ENCODE measurements at regions not wholly inside any gene's neighbourhood (a gene's known extent, or its start where the extent isn't known, plus 50 kb on each side); places are given as distances from the start of the nearest gene placed in this dataset.

- in situ Hi-C loops (cut with HindIII; ENCODE audit: low pct_unique_long_range_greater_than_20kb, low sequenced_read_pairs): no loop called here
- no peak for DNase-seq (ENCODE audit: low read depth, low spot score)
These were observed 235.8 kb downstream of the B3GLCT start for GRCh38 chr13:31435536-31435935.

DNA sequence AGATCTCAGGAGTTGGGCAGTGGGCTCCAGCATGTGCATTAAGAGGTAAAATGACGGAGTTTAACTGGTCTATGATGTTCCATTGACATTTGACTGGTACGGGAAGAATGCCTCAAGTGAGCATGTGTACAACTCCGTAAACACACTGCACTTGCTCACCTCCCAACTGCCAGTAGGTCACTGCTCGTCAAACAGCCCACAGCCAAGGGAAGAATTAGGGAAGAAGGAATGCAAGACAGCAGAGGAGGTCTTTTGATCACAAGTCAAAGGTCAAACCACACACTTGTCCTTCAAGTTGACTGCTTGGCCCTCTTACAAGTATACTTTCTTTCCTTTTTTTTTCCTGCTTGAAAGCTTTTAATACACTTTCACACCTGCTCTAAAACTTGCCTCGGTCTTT is 236.7 kb downstream of the B3GLCT start:
- in situ Hi-C loops (cut with HindIII; ENCODE audit: low pct_unique_long_range_greater_than_20kb, low sequenced_read_pairs): no loop called here
- no peak for DNase-seq (ENCODE audit: low read depth, low spot score)

DNA sequence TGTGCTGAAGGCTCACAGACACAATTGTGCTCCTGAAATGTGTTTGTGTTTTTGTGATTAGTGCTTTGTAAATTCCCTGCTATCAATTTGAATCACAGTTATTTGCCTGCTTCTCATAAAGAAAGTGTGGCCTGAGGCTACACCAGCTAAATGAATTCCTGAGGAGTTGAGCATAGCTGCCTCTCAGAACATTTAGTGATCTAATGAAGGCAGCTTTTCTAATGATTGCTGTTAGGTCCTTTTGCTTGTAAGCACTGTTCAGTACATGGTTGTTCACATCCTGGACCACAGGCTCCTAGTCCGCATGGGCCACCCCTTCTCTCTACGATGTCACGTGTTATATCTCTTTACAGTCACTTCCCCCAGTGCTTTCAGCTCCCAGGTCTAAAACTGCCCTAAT is 238.2 kb downstream of the B3GLCT start:
- no peak for DNase-seq (ENCODE audit: low read depth, low spot score)
- in situ Hi-C loops (cut with HindIII; ENCODE audit: low pct_unique_long_range_greater_than_20kb, low sequenced_read_pairs): no loop called here

DNA sequence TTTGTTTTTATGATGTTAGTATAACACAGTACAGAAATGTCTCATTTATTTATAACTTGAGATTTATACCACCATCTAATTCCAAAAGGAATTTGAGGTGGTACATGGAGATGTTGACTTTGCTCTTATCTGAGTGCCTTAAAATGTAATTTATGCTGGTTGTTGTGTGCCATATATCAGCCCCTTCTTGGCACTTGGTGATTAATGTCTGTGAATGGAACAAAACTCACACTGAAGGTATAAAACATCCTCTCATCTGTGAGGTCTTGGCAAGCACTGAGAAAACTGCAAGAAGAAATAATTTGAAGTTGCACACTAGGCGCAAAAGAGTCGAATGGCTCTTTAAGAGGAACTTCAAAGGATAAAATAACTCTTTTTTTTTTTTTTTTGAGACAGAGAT is 240.4 kb downstream of the B3GLCT start:
- in situ Hi-C loops (cut with HindIII; ENCODE audit: low pct_unique_long_range_greater_than_20kb, low sequenced_read_pairs): no loop called here

DNA sequence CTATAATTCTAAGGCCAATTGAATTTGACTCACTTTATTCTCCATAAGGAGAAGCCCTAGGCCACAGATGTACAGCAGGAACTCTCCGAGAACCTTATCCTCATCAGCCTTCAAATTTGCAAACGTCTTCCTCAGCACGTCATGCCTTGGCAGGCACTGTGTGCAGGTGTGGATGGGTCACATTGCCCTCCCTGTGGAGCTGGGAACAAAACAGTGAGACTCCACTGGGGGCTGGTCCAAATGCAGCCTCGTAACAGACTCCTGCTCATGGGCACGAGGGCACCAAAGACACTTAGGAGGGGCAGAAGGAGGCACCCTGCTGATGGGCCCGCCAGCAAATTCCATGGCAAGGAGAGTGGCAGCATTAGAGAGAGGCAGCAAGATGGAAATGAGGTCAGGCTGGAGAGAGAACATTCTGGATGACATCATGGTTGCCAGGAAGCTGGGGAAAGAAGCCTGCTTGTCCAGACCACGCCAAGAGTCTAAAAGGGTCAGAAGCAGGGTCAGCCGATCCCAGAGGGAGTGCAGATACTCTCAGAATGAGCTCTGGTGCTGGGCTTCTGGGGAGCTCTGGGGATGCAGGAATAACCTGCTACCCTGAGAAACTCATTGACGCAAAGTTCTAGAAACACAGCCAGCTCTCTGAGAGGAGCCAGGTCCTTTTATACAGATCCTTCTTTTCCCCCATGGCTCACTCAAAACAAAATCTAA is 242.2 kb downstream of the B3GLCT start:
- DNase-seq (ENCODE audit: low read depth, low spot score): no peak
- in situ Hi-C loops (cut with HindIII; ENCODE audit: low pct_unique_long_range_greater_than_20kb, low sequenced_read_pairs): no loop called here

More for the DNA sequence above, 240.4 kb downstream of the B3GLCT start:
- DNase-seq (ENCODE audit: low read depth, low spot score): no peak

GRCh38 chr13:31442571-31442970 is 242.8 kb downstream of the B3GLCT start:
- in situ Hi-C loops (cut with HindIII; ENCODE audit: low pct_unique_long_range_greater_than_20kb, low sequenced_read_pairs): no loop called here
- no peak for DNase-seq (ENCODE audit: low read depth, low spot score)

DNA sequence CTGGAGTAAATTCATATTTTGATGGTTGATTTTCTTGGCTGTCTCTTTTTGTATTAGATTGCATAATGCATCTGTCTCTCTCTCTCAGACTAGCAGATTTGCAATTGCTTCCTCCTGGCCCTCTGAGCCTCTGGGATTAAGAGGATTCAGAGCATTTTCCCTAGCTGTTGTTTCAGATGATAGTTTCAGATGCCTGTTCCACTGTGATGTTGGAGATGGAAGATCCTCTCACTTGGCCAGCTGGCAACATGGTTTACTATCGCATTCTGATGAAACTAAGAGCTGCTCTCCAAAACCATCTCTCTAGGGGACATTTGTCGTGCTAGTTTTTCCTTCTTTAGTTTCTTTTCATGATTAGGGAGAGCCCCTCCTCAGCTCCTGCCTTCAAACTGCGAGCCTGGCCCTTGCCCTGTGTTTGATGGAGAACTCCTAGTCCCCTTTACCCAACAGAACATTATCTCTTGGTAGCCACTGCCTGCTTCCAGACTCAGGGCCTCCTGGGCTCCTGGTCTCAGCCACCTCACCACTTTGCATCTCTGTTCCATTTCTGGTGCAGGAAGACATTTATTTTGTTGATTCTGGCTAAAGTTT is 244.6 kb downstream of the B3GLCT start:
- DNase-seq (ENCODE audit: low read depth, low spot score): no peak
- in situ Hi-C loops (cut with HindIII; ENCODE audit: low pct_unique_long_range_greater_than_20kb, low sequenced_read_pairs): no loop called here

GRCh38 chr13:31452525-31452924 is 252.8 kb downstream of the B3GLCT start:
- in situ Hi-C loops (cut with HindIII; ENCODE audit: low pct_unique_long_range_greater_than_20kb, low sequenced_read_pairs): no loop called here
- no peak for DNase-seq (ENCODE audit: low read depth, low spot score)

DNA sequence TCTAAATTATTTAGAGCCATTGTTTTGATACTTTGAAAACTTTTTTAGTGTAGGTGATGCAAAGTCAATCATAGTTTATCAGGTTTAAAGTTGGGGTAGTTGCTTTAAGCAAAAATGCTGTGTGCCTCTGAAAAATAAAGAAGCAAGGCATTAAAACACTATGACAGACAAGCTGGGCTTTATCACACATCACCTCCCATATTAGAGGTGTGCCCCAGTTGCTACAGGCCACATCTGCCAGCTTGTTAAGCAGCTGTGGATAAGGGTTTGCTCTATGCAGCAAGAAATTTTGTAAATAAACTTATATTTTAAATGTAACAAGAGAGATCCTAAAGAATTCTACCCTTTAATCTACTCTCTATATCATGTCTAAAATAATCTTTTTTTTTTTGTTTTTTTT is 255.8 kb downstream of the B3GLCT start:
- no peak for DNase-seq (ENCODE audit: low read depth, low spot score)
- in situ Hi-C loops (cut with HindIII; ENCODE audit: low pct_unique_long_range_greater_than_20kb, low sequenced_read_pairs): no loop called here

GRCh38 chr13:31456056-31456455 is 256.3 kb downstream of the B3GLCT start:
- no peak for DNase-seq (ENCODE audit: low read depth, low spot score)
- in situ Hi-C loops (cut with HindIII; ENCODE audit: low pct_unique_long_range_greater_than_20kb, low sequenced_read_pairs): no loop called here

- DNase-seq (ENCODE audit: low read depth, low spot score): no peak
- in situ Hi-C loops (cut with HindIII; ENCODE audit: low pct_unique_long_range_greater_than_20kb, low sequenced_read_pairs): no loop called here
These were observed 260.3 kb downstream of the B3GLCT start for GRCh38 chr13:31460061-31460460.

GRCh38 chr13:31461923-31462322 is 262.1 kb downstream of the B3GLCT start:
- in situ Hi-C loops (cut with HindIII; ENCODE audit: low pct_unique_long_range_greater_than_20kb, low sequenced_read_pairs): no loop called here
- no peak for DNase-seq (ENCODE audit: low read depth, low spot score)

DNA sequence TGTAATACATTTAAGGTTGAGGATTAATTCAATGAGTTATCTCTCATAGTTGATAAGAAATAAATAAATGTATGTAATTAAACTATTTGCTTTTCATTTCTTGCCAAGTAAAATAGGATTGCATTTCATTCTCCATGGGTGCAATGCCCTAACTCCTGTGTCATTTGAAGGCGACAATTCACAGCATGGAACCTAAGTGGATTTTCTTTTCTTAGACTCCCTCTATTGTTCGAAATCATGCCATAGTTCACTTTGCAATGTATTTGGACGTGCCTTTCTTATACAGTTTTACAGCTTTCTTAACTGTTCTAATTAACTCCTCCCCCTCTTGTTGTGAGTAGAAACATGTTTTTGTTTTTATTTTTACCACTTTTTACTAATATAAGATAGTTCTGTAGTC is 263.0 kb downstream of the B3GLCT start:
- DNase-seq (ENCODE audit: low read depth, low spot score): no peak
- in situ Hi-C loops (cut with HindIII; ENCODE audit: low pct_unique_long_range_greater_than_20kb, low sequenced_read_pairs): no loop called here

- in situ Hi-C loops (cut with HindIII; ENCODE audit: low pct_unique_long_range_greater_than_20kb, low sequenced_read_pairs): no loop called here
- DNase-seq (ENCODE audit: low read depth, low spot score): no peak
These were observed 268.5 kb downstream of the B3GLCT start for GRCh38 chr13:31468114-31468902.

DNA sequence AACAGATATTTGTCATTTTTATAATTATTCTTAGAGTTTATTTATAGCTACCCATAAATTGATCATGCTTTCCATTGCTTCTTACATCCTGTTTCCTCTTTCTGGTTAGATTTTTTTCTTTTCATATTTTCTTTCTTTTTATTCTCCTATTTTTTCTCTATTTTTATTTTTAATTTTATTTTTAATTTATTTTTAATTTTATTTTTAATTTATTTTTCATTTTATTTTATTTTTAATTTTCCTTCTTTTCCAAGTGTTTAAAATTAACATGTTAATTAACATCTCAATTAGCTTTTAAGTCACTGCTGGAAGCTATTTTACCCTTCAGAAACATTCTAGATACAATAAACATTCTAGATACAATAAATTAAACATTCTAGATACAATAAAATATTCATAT is 269.6 kb downstream of the B3GLCT start:
- in situ Hi-C loops (cut with HindIII; ENCODE audit: low pct_unique_long_range_greater_than_20kb, low sequenced_read_pairs): no loop called here
- DNase-seq (ENCODE audit: low read depth, low spot score): no peak

GRCh38 chr13:31476266-31476665 is 263.1 kb upstream of the RXFP2 start:
- DNase-seq (ENCODE audit: low read depth, low spot score): no peak
- in situ Hi-C loops (cut with HindIII; ENCODE audit: low pct_unique_long_range_greater_than_20kb, low sequenced_read_pairs): no loop called here

- no peak for DNase-seq (ENCODE audit: low read depth, low spot score)
- in situ Hi-C loops (cut with HindIII; ENCODE audit: low pct_unique_long_range_greater_than_20kb, low sequenced_read_pairs): no loop called here
These were observed 262.6 kb upstream of the RXFP2 start for GRCh38 chr13:31476753-31477152.

- in situ Hi-C loops (cut with HindIII; ENCODE audit: low pct_unique_long_range_greater_than_20kb, low sequenced_read_pairs): no loop called here
- no peak for DNase-seq (ENCODE audit: low read depth, low spot score)
These were observed 261.4 kb upstream of the RXFP2 start for GRCh38 chr13:31477961-31478360.

DNA sequence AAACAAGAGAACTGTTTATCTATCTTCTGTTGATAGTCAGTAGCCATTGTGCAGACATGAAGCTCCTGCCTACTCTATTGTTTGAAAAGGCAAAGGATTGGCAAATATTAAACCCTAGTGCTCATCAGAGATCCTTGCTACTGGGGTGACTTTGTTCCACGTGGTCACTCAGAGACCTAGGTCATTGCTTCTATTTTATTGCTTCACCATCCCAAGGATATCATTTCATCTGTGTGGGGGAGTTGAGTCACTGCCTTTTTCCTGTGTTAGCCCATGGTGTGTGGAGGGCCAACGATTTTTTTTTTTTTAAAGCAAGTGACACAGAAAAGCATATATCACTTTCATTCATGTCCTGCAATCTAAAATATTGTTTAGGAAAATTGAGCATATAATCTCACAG is 254.1 kb upstream of the RXFP2 start:
- in situ Hi-C loops (cut with HindIII; ENCODE audit: low pct_unique_long_range_greater_than_20kb, low sequenced_read_pairs): no loop called here
- no peak for DNase-seq (ENCODE audit: low read depth, low spot score)

All from SK-MEL-5 (cell line).